Panc1 (cell line): ENCODE measurements at regions not wholly inside any gene's neighbourhood (a gene's known extent, or its start where the extent isn't known, plus 50 kb on each side); places are given as distances from the start of the nearest gene placed in this dataset.

Experiments used
- POLR2AphosphoS5 ChIP-seq: IDR thresholded peaks from 2 replicates; pipeline ENCODE4 v1.6.1; 2012; ENCODE audit warnings: mild to moderate bottlenecking, low read depth, low read length, moderate library complexity
- TF ChIP-seq, protein P1 (sequence below): fragments of 450-650 bp; IDR thresholded peaks from 2 replicates; pipeline ENCODE4 v1.5.1; 2017; ENCODE audit warnings: mild to moderate bottlenecking

DNA sequence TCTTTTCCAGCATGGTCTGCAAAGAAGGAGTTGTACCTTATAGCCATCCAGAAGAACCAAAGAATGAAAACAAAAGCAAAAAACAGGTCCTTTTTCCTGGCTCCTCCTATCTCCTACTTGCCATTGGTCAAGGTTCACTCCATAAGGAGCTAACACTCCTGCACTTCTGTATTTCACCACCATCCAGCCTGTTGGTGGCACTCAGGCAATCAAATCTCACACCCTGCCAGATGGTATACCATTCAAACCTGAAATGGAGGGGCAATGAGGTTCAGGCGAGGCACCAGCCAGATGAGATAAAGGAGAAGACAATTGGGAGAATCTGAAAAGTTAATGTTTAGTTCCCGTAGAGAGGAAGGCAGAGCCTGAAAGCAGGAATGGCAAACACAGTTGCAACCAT is 203.8 kb downstream of the ALDH8A1 start:
- TF ChIP-seq, protein P1, sequence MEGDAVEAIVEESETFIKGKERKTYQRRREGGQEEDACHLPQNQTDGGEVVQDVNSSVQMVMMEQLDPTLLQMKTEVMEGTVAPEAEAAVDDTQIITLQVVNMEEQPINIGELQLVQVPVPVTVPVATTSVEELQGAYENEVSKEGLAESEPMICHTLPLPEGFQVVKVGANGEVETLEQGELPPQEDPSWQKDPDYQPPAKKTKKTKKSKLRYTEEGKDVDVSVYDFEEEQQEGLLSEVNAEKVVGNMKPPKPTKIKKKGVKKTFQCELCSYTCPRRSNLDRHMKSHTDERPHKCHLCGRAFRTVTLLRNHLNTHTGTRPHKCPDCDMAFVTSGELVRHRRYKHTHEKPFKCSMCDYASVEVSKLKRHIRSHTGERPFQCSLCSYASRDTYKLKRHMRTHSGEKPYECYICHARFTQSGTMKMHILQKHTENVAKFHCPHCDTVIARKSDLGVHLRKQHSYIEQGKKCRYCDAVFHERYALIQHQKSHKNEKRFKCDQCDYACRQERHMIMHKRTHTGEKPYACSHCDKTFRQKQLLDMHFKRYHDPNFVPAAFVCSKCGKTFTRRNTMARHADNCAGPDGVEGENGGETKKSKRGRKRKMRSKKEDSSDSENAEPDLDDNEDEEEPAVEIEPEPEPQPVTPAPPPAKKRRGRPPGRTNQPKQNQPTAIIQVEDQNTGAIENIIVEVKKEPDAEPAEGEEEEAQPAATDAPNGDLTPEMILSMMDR: no peak
- TF ChIP-seq POLR2AphosphoS5: no peak
